ENCODE measurements at regions not wholly inside any gene's neighbourhood (a gene's known extent, or its start where the extent isn't known, plus 50 kb on each side); places are given as distances from the start of the nearest gene placed in this dataset.

DNA sequence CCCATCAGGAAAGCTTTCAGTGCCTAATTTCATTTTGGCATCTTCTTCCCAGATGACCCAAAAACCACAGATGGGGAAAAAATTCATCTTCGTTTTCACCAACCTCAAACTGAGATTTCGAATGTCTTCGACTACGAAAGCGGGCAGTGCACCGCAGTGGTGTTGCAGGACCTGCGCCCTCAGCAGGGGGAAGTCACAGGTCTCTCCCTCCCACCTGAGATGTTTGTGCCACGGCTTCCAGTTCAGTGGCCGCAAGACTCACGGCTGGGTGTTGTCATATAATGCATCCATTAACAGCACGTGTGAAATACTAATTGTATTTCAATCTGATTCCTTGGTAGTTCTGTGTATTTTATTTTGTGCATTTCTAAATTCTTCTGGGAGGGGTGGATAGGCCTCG, 66.2 kb upstream of the SALL3 start:
- TF ChIP-seq, protein P1, sequence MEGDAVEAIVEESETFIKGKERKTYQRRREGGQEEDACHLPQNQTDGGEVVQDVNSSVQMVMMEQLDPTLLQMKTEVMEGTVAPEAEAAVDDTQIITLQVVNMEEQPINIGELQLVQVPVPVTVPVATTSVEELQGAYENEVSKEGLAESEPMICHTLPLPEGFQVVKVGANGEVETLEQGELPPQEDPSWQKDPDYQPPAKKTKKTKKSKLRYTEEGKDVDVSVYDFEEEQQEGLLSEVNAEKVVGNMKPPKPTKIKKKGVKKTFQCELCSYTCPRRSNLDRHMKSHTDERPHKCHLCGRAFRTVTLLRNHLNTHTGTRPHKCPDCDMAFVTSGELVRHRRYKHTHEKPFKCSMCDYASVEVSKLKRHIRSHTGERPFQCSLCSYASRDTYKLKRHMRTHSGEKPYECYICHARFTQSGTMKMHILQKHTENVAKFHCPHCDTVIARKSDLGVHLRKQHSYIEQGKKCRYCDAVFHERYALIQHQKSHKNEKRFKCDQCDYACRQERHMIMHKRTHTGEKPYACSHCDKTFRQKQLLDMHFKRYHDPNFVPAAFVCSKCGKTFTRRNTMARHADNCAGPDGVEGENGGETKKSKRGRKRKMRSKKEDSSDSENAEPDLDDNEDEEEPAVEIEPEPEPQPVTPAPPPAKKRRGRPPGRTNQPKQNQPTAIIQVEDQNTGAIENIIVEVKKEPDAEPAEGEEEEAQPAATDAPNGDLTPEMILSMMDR (IDR thresholded peaks at IDR 0.05; ENCODE audit: insufficient read depth, low read depth, low read length): no peak
- POLR2A ChIA-PET: no interaction called here
- H3K27me3 ChIP-seq (ENCODE audit: control insufficient read depth, insufficient read depth, low read length): no peaks in the 10 kb centered on the region
- no peaks in the 10 kb centered on the region for H3K36me3 ChIP-seq (ENCODE audit: control insufficient read depth, insufficient read depth, low read length)
- no peak overlapping the region for H3K4me3 ChIP-seq (ENCODE audit: low read depth, low read length)
- CTCF ChIA-PET: no interaction called here
- no peak for DNase-seq (ENCODE audit: low read depth)

DNA sequence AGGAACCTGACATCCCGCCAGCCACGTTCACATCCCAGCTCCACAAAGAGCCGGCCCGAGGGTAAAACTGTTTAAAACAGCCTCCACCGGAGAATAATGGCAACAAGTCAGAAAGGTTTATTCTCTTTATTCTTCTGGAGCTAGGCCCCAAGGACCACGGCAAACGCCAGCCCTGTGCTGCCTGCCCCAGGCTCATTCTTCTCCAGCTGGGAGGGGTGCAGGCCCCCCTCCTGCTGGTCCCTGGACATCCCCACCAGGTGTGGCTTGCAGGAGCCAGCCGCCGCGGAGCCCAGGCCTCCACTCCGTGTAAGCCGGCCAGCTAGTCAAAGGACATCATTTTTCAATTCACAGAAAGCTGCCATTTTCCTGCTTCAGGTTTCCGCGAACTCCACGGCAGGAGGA, 65.8 kb upstream of the SALL3 start:
- ChIA-PET CTCF (no interaction called here), POLR2A (no interaction called here)
- H3K4me3 ChIP-seq (ENCODE audit: low read depth, low read length): no peak overlapping the region

DNA sequence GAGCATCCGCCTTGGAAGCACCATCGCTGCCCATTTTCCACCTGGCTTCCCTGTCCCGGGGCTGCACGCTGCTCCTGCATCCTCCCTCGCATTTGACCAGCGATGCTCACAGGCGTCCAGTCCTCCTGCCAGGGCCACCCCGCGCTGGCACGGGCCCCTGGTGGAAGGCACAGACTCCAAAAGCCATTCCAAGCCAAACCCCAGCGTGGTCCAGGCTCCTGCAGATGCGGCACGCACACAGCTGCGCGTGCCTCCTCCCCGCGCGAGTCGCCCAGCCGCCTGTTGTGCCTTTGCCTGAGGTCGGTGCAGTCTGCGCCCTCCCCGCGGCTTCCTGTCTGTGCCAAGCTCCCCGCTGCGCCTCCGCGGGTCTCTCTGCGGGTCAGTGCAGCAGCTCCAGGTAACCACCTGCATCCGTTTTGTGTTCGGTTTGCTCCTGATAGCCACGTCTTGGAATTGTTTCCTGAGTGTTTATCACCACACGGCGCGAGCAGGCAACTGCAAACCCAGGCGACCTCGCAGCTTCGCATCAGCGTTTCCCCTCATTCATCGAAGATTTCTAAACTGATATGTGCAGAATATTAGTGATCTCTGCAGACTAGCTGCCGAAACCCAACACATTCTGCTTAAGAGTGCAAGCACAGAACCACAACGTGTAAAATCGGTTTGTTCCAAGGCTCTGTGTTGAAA, 65.2 kb upstream of the SALL3 start:
- ChIA-PET POLR2A (no interaction called here), CTCF (no interaction called here)
- Histone ChIP-seq H3K27me3 (ENCODE audit: control insufficient read depth, insufficient read depth, low read length) (no peaks in the 10 kb centered on the region), H3K4me3 (ENCODE audit: low read depth, low read length) (no peak overlapping the region), H3K36me3 (ENCODE audit: control insufficient read depth, insufficient read depth, low read length) (no peaks in the 10 kb centered on the region)
- TF ChIP-seq, protein P1 (IDR thresholded peaks at IDR 0.05; ENCODE audit: insufficient read depth, low read depth, low read length): no peak
- no peak for DNase-seq (ENCODE audit: low read depth)

More for the DNA sequence above, 65.8 kb upstream of the SALL3 start:
- TF ChIP-seq, protein P1 (IDR thresholded peaks at IDR 0.05; ENCODE audit: insufficient read depth, low read depth, low read length): no peak
- H3K36me3 ChIP-seq (ENCODE audit: control insufficient read depth, insufficient read depth, low read length): no peaks in the 10 kb centered on the region
- no peaks in the 10 kb centered on the region for H3K27me3 ChIP-seq (ENCODE audit: control insufficient read depth, insufficient read depth, low read length)
- no peak for DNase-seq (ENCODE audit: low read depth)

DNA sequence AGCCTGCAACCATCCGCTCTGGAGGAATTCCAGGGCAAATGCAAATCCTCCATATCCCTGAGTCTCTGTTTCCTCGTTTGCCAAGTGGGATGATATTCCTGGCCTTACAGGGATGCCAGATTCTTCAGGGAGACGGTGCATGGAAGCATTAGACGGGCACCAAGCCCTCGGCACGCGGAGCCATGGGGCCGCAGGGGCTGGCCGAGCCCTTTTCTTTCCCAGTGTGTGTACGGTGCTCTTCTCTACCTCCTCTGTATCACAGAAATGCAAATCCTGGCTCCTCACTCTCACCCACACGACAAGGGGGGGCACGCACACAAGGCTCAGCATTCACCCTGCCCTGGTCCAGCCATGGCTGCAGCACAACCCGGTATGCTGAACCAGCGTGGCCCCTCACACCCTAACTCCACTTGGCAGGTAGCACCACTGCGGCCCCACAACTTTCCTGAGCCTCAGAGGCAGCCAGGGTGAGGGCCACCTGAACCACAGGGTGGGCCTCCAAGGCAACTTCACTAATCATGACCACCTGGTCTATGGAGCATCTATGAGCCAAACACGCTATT, 64.1 kb upstream of the SALL3 start:
- no peak overlapping the region for H3K4me3 ChIP-seq (ENCODE audit: low read depth, low read length)
- ChIA-PET POLR2A (no interaction called here), CTCF (no interaction called here)
- DNase-seq (ENCODE audit: low read depth): no peak
- no peaks in the 10 kb centered on the region for H3K27me3 ChIP-seq (ENCODE audit: control insufficient read depth, insufficient read depth, low read length)
- no peaks in the 10 kb centered on the region for H3K36me3 ChIP-seq (ENCODE audit: control insufficient read depth, insufficient read depth, low read length)
- TF ChIP-seq, protein P1 (IDR thresholded peaks at IDR 0.05; ENCODE audit: insufficient read depth, low read depth, low read length): no peak

DNA sequence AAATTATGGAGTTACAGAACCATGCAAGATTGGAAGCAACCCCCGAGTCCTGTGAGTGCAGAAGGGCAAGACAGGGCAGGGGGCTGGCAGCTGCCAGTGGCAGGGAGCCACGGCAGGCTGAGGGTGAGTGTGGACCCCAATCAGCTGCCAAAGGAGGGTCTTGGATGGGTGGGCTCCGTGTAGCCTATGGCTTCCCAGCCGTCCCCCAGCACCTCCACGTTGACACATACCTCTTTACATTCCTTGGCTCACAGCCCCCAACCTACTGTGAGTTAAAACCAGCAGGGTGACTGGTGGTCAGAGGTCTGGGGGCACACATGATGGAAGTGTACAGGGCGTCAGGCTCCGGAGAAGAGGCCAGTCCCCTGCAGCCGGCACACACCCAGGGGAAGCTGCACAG, 60.9 kb upstream of the SALL3 start:
- ChIA-PET POLR2A (no interaction called here), CTCF (no interaction called here)
- H3K27me3 ChIP-seq (ENCODE audit: control insufficient read depth, insufficient read depth, low read length): no peaks in the 10 kb centered on the region
- H3K36me3 ChIP-seq (ENCODE audit: control insufficient read depth, insufficient read depth, low read length): no peaks in the 10 kb centered on the region
- H3K4me3 ChIP-seq (ENCODE audit: low read depth, low read length): no peak overlapping the region
- TF ChIP-seq, protein P1 (IDR thresholded peaks at IDR 0.05; ENCODE audit: insufficient read depth, low read depth, low read length): no peak
- DNase-seq (ENCODE audit: low read depth): no peak
